Activated CD4-positive, alpha-beta T cell treated with anti-CD3 and anti-CD28 coated beads for 4 hours (primary cell): ENCODE measurements at regions not wholly inside any gene's neighbourhood (a gene's known extent, or its start where the extent isn't known, plus 50 kb on each side); places are given as distances from the start of the nearest gene placed in this dataset.

Experiments used
- DNase-seq, 2 donors: peaks; one replicate each; pipeline ENCODE4 v3.0.0-alpha.2; 2020

DNA sequence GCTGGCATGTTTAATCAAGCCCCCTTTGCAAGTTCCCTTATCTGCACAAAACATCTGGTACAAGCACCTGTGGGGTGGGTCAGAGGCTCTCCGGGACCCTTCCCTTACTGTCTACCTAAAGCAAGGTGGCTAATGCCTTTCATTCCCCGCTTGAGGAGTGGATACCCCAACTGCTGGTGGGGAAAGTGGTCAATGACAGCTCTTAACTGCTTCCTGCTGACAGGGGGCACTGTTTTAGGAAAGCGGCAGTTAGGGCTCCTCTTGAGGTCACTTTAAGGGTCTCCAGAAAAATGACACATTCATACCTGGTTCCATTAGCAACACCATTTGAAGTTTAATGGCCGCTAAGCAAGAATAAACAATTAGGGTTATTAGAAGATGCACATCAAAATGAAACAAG, 761.8 kb upstream of the PHF14 start:
- DNase-seq: no peak

DNA sequence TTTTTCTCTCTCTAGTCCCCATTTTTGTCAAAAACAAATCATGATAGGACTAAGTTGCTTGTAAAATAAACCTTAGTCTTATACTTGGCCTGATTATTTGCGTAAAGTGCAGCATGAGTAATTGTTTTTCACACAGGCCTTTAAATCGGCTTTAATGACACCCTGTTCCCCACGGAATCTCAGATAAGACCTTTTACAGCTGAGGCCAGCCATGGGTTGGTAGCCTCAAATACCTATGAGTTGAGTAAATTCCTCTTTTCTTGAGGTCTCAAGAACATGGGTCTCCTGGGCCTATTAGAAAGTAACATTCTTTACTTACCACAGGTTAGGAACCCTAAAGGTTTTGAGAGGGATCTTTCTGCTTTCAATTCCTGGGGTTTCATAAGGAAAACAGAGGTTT, 761.0 kb upstream of the PHF14 start:
- no peak for DNase-seq

DNA sequence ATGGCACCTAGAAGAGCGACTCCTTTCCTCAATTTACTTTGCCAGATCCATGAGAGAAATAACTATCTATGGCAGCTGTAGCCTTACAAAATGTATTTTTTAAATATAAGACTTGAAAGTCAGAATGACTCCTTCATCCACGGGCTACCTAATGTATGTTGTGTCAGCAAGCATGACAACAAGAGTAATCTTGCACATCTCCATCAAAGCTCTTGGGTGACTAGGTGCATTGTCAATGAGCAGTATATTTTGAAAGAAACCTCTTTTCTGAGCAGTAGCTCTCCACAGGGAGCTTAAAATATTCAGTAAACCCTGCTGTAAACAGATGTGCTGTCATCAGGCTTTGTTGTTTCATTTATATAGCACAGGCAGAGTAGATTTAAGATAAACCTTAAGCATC, 757.2 kb upstream of the PHF14 start:
- no peak for DNase-seq

DNA sequence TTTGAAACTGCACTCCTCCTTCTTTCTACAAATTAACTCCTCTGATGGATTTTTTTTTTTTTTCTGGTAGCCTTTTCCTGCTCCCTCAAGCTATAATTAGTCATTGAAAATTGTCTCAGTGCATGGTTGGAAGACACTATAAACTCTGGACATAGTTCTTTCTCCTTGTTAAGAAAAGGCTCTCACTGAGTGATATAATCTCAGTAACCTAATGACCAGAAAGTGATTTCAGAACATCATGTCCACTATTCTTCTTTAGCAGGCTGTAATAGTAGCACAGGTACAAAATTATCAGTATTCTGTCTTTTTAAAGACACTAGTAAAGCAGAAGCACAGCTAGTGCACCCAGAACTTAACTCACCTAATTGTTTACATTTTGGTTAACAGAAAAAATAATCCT, 752.6 kb upstream of the PHF14 start:
- DNase-seq: no peak

DNA sequence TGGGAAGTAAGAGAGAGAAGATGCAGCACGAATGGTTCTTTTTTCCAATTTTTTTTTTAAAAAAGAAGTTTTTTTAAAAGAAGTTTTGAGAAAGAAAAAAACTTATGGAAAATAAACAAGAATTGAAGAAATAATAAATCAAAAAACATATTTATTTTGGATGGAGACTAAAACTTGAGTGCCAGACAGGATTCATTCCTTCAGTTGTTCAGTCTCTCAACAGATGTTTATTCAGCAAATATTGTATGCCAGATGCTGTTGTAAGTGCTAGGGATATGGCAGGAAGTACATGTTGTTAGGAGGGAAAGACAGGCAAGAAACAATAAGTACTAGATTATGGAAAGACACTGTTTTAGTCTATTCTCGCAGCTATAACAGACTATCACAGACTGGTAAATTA, 750.7 kb upstream of the PHF14 start:
- no peak for DNase-seq

DNA sequence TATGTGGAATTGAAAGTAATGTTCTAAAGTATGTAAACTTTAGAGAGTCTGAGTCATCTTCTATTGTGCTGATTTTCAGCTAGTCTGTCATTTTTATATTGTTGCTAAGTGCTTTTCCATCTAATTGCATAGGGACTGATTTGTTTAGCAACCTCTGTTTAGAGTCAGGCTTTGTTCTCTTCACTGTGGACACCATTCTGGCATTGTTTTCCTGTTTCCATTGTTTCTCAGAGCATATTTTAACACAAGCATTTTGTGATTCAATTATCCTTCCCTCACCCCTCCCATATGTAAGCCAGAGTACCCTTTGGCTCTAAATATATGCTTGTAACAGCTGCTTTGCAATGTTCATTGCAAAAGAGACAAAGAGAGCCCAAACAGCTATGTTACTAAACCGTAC, 748.4 kb upstream of the PHF14 start:
- DNase-seq: no peak

DNA sequence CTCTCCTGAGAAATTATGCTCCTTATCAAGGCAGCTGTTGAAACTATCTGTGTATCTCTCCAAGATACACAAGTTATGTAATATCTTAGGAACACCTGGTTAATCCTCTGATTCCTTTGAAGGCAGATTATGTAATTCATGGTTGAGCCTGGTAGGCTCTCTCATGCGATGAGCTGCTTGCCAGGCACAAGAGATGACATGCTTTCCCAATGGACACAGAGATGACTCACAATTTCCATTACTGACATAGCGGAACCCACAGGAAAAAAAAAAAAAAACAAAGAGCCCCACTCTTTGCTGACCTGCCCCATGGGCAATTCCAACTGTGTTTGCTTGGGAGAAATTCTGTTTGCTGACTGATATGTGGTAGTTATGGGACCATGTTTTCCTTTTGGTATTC, 736.4 kb upstream of the PHF14 start:
- DNase-seq: no peak

DNA sequence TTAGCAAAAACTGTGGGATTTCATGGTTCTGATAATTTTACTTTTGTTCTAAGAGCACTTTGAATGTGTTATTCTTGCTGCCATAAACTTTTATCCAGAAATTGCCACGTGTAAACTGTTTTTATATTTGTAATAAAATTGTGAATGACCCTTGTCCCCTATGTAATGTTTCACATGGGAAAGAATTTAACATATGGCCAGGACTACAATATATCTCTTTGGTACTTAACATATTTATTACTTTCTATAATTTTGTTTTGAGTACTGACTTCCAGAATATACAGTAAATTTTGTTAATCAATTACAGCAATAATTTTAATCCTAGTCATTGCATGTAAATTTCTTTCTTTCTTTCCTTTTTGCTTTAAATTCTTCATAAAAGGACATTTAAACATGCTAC, 735.0 kb upstream of the PHF14 start:
- no peak for DNase-seq

DNA sequence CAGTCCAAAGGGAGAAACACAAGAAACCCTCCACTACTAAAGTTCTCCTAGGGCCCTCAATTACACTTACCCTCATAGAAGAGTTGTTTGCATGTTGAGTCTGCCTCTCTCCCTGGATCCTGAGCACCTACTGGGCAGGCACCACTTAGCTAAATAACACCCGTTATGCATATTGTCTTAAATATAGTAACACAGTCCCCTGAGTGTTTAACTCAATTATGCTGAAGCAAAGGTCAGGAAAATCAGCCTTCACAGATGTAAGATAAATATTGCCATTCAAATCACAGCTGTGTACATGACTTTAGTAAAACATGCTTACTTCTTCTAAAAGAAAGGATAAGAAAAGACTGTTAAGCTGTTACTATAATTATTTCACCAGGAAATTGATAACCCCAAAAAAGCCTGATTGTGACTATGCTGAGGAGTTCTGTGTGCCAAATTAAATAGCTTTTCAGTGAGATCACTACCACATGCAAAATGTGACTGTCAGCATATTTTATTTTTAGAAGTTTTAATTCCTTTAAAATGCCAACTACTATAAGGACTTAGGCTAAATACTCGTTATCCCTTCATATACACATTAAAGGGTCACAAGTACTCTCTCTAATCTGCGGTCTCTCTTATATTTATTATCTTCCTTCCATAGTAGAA, 733.9 kb upstream of the PHF14 start:
- no peak for DNase-seq

DNA sequence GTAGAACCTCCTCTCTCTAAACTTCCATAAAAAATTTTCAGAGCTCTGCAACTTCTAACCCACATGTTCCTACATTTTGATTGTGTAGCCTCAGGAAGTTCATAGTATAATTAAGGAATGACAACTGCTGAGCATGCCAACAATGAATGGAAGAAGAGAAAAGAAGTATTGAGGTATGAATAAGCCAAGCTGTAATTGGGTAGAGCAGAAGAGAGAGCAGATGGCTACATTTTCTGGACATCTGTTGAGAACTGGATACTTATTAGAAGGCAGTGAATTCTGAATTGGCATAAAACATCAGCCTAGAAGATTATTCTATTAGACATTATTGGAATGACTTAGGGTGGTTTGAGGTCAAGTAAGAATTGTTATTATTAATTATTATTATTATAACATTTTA, 728.3 kb upstream of the PHF14 start:
- DNase-seq: no peak

DNA sequence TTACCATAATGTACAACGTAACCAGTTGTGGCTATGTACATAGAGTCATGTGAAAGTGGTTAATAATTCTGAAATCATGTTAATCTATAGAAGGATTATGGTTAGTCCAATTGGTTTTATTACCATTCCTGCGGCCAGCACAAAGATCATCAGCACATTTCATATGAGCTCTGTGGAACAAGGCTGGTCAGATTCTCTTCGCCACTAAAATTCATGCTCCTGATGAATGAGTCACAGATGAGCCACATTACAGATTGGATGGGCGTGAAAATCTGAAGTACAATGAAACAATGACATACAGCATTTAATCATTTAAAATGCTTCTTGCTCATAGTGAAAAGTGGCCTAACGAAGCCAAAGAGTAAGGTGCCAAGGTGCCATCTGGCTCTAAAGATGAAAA, 716.2 kb upstream of the PHF14 start:
- no peak for DNase-seq

DNA sequence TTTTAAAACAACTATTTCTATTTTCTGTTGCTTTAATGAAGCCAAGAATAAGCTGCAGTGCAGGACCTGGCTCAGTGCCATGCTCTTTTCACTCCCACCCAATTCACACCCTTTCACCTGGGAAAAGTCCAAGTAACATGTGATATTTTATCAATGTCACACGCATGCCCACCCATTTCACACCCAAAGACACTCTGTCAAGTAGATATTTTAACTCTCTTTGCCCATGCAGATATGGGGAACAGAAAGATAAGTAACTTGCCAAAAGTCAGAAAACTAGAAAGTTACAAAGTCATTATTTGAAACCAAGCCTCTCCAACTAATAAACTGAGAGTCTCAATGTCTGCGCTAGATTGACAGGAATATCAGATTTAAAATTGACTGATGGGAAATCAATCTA, 706.7 kb upstream of the PHF14 start:
- no peak for DNase-seq

DNA sequence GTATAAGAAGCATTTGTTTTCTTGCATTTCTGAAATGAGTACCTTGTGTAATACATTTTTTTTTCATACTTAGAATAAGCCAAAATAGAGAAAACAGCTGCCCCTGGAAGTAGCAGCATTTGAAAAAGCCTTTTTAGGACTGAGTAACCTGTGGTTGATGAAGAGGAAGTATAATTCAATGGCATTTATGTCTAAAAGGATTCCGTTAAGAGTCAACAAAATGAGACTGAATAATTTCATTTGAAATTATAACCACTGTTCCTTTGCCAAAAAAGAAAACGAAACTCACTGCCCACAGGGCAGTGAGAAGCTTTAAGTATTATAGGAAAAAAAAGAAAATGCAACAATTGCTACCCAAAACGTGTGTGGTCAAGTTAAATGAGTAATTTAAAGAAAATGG, 705.6 kb upstream of the PHF14 start:
- no peak for DNase-seq

DNA sequence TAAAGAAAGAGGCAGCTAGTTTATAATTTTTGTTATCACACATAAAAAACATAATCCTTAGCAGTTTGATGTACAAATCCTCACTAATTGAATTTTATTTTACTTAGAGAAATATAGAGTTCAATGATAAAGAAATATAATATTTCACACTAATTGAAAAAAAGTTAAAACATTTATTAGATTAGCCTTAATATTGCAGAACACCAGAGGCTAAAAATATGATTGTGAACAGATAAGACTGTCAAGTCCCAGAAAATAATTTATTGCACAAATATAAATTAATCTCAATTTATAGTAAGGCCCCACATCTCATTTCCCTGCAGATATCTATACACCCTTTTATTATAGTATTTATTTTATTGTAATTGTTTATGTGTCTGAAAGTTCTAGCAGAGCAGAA, 690.8 kb upstream of the PHF14 start:
- DNase-seq: no peak

DNA sequence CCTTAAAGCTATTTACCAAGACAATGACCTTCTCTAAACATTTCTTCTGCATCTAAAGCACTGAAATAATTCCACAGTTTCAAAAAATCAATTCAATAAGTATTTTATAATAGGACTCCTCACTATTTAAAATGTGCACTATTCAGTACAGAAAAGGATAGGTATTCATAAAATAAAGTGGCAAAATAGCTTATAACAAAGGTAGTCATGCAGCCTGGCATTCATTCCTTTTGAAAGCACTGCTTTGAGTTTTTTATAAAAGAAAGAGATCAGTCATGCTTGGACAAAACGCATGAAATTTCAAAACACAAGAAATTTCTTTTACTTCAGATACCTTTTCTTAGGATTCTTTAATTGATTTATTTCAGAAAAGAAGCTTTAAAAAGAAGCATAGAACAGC, 689.7 kb upstream of the PHF14 start:
- DNase-seq: no peak

DNA sequence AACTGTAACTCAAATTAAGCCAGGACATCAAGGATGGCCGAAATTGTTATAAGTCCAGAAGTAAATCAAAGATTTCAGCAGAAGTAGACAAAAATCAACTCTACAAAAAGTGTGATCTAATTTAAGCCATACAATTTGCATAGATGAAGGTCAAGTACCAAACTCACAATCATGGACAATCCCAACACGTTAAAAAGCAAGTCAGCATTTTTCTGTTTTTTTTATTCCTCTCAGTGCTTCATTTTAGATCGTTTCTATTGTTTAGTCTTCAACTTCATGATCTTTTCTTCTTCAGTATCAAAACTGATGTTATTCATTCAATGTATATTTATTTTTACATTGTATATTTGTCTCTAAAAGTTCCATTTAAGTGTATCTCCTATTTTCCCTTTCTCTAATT, 674.3 kb upstream of the PHF14 start:
- DNase-seq: no peak

DNA sequence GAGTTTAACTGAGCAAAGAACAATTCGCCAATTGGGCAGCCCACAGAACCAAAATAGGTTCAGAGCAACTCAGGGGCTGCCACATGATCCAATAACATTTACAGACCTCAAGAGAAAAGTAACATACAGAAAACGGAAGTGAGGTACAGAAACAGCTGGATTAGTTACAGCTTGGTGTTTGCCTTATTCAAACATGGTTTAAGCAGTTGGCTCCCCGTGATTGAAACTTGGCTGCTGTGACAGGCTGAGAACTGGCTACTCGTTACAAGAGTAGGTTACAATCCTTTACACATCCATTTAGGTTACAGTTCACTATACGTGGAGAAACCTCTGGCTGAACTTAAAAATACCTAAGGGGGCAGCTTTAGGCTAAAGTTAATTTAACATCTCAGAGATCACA, 673.1 kb upstream of the PHF14 start:
- no peak for DNase-seq

DNA sequence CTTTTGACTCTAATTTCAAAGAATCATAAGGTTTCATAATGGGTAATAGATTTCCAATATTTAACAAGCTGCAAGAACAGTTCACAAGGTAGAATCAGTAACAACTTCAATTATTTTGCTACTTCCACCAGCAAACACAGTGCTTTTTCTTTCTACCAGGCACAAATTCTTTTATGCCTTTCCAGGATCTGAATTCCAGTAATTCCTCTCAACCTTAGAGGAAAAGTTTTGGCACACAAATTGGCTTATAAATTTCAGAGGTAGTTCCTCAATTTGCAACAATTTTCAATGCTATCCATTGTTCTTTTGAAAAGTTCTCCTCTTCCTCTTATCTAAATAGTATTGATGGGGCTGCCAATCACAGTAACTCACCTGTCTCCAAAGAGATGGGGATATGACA, 665.4 kb upstream of the PHF14 start:
- no peak for DNase-seq

DNA sequence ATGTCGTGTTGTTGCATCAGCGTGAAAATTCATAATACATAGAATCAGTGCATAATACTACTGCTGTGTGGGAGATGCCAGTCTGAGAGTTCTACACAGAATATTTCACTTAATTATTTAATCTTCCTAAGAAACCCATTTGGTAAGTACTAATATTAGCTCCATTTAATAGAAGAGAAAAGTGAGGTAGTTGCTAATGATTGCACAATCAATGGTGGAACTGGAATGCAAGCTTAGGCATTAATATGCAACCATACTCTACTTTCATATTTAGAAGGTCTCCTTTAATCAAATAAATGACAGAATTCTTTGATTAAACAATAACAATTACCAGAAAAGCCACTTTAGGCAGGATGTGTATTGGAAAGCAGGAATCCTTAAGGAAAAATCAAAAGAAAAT, 660.7 kb upstream of the PHF14 start:
- DNase-seq: no peak

DNA sequence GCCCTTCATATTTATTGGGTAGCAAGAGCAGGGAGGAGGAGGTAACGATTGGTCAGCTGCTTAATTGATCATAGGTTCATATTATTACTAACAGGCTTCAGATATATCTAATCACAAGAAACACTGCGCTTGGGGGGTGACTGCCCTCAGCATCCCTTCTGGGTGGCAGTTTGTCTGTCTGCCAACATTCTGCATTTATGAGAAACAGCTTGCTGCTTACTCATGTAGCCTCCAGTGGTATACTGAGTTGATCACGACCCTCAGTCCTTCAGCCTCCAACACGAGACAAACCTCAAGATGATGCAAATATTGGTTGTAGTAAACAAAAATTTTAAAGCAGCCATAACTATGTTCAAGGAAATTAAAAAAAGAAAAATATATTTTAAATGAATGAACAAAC, 657.8 kb upstream of the PHF14 start:
- DNase-seq: no peak

DNA sequence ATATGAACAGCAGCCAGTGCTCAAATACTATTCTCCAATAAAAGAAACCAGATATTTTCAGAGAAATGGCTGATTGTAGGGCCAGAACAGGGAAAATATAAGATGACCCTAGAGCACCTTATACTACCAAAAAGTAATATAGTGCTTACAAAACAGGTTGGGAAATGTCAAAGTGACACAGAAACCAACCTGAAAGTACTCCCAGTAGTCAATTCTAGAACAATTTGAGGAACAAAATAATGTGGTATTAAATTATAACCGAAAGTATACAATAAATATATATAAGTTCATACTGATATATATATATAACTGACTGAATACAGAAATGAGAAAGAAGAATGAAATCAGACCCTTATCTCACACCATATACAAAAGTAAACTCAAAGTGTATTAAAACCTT, 657.2 kb upstream of the PHF14 start:
- DNase-seq: no peak

DNA sequence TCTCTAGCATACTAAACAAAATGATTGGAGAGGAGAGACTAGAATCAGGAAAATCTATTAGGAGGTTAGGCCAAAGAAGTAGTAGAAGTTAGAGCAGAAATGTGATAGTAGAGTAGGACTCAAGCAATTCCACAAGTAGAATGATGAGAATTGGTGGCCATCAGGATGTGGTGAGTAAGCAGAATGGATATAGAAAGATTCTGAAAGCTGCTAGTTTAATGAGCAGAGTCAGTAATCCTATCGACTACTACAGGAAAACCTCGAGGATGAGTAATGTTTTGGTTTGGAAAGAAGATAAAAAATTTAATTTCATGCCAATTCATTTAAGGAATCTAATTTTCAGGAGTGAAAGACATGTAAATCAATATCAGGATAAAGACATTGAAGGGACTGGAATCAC, 648.3 kb upstream of the PHF14 start:
- no peak for DNase-seq

DNA sequence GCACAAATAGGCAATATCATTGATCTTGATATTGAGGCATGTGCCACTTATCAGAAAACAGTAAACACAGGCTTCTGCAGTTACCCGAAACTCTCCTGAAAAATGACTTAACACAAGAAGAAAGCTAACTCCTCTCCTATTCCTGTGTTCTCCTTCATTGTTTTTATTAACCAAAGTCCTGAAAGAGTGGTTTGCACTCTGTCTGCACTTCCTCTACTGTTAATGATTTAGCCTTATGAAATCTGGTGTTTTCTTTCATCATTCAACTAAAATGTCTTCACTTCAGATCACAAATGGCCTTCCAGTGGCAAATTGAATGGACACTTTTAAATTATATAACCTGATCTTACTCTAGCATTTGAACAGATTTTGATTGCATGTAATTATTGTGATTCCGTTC, 630.6 kb upstream of the PHF14 start:
- no peak for DNase-seq

DNA sequence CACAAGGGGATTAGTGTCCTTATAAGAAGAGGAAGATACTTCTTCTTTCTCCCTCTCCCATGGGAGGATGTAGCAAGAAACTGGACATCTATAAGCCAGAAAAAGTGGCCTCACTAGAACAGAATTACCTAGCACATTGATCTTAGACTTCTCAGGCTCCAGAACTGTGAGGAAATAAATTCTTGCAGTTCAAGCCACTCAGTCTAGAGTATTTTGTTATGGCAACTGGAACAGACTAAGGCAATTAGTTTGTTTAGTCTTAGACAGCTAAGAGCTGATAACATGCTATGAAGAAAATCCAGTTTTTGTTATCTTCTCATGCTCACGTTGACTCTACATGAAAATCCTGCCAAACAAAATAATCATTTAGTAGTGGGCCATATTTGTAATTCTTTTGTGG, 627.6 kb upstream of the PHF14 start:
- DNase-seq: no peak

DNA sequence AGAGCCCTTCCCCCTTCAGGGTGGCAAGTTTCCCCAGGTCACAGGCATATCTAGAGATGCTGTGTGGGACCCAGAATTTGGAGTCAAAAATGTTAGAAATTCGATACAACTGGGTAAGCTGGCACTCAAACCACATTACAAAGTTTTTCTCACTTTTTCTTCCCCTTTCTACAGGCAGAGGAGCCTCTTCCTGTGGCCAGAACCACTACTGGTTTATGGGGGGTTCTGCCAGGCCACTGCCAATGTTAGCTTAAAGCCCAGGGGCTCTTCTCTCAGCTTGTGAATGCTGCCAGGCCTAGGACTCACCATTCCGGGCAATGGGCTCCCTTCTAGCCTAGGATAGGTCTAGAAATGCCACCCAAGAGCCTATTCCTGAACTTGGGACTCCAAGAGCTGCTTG, 617.9 kb upstream of the PHF14 start:
- no peak for DNase-seq

DNA sequence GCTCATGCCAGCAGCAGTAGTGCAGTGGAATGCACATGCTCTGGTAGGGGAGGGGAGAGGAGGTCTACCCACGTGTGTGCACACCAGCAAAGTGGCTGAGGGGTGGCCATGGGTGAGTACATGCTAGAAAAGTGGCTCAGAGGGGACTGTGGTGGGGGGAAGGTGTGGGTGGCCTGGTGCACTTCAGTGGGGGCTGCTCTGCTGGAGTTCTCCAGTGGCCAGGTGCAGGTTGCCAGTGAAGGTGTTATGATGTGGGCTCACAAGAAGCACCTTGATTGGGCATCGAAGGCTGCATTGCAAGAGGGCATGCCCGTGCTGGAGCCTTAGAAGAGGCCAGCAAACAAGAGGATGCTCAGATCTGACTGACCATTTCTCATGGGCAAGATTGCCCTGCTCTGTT, 613.6 kb upstream of the PHF14 start:
- no peak for DNase-seq
